Epithelial cell of proximal tubule (primary cell): ENCODE measurements at regions not wholly inside any gene's neighbourhood (a gene's known extent, or its start where the extent isn't known, plus 50 kb on each side); places are given as distances from the start of the nearest gene placed in this dataset.

ENCODE experiments used
- DNase-seq: peaks from one replicate; pipeline ENCODE4 v3.0.0-alpha.2; 2011; ENCODE audit warnings: low read depth
- H3K4me3 ChIP-seq: 2 replicates; pipeline ENCODE4 v1.5.1; 2011; ENCODE audit warnings: low read depth, mild to moderate bottlenecking, low read length
- TF ChIP-seq, protein P1 (sequence below): conservative IDR thresholded peaks from 2 replicates; pipeline ENCODE4 v1.5.1; 2012; ENCODE audit warnings: low read depth, mild to moderate bottlenecking, low read length

DNA sequence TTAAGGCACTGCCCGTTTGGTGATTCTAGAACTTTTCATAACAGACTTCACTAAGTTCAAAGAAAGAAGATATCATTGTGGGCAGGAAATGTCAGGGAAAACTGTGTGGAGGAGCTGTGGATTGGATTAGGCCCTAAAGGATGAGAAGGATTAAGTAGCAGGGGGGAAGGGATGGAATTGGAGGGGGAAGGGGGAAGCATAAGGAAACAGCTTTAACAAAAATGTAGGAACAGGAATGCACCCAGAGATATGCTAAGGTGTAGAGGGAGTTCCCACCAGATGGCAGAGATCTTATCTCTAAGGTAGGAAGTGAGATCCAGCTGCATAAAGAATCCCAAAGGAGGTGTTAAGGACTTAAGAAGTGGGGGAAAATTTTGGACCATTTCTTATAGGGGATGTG lies 114.5 kb downstream of the LARP7 start:
- no peak for DNase-seq
- TF ChIP-seq, protein P1, sequence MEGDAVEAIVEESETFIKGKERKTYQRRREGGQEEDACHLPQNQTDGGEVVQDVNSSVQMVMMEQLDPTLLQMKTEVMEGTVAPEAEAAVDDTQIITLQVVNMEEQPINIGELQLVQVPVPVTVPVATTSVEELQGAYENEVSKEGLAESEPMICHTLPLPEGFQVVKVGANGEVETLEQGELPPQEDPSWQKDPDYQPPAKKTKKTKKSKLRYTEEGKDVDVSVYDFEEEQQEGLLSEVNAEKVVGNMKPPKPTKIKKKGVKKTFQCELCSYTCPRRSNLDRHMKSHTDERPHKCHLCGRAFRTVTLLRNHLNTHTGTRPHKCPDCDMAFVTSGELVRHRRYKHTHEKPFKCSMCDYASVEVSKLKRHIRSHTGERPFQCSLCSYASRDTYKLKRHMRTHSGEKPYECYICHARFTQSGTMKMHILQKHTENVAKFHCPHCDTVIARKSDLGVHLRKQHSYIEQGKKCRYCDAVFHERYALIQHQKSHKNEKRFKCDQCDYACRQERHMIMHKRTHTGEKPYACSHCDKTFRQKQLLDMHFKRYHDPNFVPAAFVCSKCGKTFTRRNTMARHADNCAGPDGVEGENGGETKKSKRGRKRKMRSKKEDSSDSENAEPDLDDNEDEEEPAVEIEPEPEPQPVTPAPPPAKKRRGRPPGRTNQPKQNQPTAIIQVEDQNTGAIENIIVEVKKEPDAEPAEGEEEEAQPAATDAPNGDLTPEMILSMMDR: no peak
- H3K4me3 ChIP-seq: no peak overlapping the region

DNA sequence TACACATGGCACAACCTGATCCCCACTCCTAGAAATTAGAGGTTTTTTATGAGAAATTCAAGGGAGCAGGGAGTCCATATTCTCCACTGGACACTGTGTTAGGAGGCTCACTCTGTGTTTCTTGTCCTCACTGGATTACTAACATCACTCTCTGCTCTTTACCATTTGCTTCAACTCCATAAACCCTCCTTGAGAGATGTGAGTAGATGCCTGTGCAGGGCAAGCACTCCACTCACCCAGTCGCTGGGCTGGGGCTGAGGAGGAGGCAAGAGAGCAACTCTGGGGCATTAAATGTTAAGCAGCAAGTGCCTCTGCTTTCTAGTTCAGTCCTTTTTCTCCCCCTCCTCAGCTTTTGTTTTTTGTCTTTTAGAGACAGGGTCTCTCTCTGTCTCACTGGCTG lies 115.1 kb downstream of the LARP7 start:
- DNase-seq: no peak
- no peak overlapping the region for H3K4me3 ChIP-seq
- TF ChIP-seq, protein P1: no peak

DNA sequence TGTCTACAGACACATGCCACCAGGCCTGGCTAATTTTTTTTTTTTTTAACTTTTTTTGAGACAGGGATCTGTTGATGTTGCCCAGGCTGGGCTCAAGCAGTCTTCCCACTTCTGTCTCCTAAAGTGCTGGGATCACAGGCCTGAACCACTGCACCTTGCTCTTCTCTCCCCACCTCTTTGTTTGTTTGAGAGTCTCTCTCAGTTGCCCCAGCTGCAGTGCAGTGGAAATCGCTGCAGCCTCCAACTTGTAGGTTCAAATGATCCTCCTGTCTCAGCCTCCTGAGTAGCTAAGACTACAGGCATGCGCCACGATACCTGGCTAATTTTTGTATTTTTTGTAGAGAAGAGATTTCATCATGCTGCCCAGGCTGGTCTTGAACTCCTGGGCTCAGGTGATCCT lies 115.6 kb downstream of the LARP7 start:
- TF ChIP-seq, protein P1: no peak
- H3K4me3 ChIP-seq: no peak overlapping the region
- no peak for DNase-seq

DNA sequence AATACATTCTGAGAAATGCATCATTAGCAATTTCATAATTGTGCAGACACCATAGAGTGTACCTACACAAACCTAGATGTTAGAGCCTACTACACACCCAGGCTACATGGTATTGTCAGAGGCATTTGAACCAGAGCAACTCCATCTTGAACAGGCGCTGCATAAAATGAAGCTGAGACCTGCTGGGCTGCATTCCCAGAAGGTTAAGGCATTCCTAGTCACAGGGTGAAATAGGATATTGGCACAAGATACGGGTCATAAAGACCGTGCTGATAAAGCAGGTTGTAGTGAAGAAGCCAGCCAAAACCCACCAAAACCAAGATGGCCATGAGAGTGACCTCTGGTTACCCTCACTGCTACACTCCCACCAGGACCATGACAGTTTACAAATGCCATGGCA lies 116.4 kb downstream of the LARP7 start:
- TF ChIP-seq, protein P1: no peak
- H3K4me3 ChIP-seq: no peak overlapping the region
- DNase-seq: no peak

DNA sequence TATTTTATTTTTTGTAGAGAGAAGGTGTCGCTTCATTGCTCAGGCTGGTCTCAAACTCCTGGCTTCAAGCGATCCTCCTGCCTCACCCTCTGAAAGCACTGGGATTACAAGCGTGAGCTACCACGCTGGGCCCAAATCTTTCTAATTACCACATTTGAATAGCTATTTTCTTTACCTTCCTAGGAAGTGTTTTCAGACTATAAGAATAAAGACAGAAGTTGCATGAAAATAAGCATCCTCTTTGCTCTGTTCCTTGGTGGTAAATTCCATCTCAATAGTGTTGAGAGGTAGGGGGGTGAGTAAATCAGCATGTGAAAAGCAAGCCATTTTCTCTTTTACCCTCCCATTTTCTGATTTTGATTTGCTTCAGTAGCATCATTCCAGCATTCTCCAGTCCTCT lies 122.4 kb downstream of the LARP7 start:
- TF ChIP-seq, protein P1: no peak
- no peak for DNase-seq

DNA sequence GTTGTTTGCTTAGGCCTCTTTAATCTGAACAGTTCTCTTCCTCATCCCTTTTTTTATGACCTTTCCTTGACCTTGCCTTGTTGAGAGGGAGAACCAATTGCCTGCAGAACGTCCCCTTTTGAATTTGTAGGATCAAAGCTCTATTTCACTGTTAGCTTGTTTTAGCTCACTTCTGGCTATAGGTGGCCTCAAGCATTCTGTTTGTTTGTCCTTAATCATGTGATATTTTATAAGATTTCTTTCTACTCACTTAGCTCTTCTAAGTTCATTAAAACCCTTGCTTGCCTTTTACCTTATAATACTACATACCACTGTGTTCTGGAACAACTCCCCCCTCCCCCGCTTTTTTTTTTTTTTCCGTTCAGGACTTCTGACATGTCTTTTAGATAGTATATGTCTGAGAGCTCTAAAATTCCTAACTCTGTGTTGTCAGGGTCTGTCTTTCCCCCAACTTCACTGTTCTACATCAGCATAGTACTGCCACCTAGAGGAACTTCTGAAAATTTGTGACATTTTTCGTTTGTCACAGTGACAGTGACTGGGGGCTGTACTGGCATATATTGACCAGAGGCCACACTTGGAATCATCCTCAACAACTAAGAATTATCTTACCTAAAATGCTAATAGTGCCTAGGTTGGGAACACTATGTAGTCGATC lies 128.5 kb downstream of the LARP7 start:
- H3K4me3 ChIP-seq: no peak overlapping the region
- no peak for DNase-seq
- TF ChIP-seq, protein P1: peak; percentile 62

More for the DNA sequence above, 122.4 kb downstream of the LARP7 start:
- no peak overlapping the region for H3K4me3 ChIP-seq

DNA sequence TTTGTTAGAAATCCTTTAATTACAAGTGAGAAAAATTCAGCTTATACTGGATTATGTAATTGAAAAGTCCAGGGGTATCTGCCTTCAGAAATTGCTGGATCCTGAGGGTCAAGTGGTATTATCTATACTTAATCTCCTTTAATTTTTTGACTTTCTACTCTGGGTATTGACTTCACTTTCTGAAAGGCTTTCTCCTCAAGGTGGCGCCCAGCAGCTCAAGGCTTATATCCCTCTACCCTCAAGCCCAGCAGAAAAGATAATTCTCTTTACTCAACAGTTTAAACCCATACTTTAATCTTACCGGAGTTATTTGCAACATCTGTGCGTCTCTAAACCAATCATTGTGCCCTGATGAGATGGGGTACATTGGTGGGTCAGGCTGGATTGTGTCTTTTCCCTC lies 129.5 kb downstream of the LARP7 start:
- no peak overlapping the region for H3K4me3 ChIP-seq
- TF ChIP-seq, protein P1: peak; percentile 70
- no peak for DNase-seq
